ENCODE measurements at regions not wholly inside any gene's neighbourhood (a gene's known extent, or its start where the extent isn't known, plus 50 kb on each side); places are given as distances from the start of the nearest gene placed in this dataset.

DNA sequence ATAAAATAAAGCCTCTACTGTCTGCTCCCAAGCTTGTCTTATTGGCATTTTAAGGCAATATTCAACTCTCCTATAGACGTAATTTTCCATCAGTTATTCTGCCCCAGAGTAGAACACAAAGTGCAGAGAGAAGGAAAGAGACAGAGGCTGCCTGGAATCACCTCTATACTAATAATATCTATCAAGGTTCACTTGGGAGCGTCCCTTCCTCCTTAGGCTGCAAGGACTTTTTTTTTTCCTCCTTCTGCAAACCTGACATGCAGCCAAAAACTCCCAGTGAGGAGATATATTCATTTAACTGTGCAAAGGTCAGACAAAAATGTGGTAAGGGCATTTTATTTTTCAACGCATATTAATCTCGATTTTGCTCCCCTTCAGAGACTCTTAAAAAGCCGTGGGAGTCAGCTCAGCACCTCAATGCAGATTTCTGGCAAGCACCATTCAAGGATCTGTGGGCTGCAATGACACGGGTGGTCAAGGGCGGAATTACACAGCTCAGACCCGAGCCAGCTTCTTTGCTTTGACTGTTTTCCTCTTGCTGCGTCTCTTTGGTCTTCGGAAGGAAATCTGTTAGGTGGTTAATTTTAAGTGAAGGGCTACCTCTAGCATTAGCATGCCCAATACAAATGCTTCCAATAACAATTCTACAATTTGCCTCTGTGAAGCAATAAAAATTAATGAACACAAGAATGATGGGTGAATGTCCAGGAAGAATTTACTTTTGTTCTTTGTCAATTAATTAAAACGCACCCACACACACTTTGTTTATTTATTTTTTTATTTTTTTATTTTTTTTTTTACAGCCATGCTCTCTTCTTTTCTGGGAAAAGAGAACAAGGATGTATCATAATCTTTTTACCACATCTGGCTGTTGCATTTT, 587.7 kb upstream of the GRAMD2B start:
- TF ChIP-seq, protein P1, sequence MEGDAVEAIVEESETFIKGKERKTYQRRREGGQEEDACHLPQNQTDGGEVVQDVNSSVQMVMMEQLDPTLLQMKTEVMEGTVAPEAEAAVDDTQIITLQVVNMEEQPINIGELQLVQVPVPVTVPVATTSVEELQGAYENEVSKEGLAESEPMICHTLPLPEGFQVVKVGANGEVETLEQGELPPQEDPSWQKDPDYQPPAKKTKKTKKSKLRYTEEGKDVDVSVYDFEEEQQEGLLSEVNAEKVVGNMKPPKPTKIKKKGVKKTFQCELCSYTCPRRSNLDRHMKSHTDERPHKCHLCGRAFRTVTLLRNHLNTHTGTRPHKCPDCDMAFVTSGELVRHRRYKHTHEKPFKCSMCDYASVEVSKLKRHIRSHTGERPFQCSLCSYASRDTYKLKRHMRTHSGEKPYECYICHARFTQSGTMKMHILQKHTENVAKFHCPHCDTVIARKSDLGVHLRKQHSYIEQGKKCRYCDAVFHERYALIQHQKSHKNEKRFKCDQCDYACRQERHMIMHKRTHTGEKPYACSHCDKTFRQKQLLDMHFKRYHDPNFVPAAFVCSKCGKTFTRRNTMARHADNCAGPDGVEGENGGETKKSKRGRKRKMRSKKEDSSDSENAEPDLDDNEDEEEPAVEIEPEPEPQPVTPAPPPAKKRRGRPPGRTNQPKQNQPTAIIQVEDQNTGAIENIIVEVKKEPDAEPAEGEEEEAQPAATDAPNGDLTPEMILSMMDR (IDR thresholded peaks at IDR 0.05; ENCODE audit: control insufficient read depth, extremely low read depth, insufficient read depth) = peak; percentile 31
- no peak overlapping the region for H3K4me3 ChIP-seq (ENCODE audit: low read depth, low read length)
- DNase-seq (ENCODE audit: low read depth) = peak; percentile 1

DNA sequence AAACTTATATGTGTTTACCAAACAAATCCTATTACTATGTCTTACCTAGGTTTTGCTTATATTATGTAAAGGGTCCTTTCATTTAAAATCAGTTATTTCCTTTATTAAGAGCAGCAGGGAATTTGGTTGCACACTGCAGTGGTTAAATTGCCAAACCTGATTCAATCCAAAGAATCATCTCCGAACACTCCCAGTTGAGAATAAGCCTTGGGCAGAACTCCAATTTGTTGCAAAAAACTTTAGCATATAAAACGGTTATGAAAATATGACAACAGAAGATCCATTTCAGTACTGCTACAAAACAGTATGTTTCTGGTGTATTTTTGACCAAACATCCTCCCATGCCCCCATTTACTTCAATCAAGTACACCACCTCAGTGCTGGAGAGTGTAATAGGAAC, 587.0 kb upstream of the GRAMD2B start:
- no peak overlapping the region for H3K4me3 ChIP-seq (ENCODE audit: low read depth, low read length)
- no peak for DNase-seq (ENCODE audit: low read depth)
- TF ChIP-seq, protein P1 (IDR thresholded peaks at IDR 0.05; ENCODE audit: control insufficient read depth, extremely low read depth, insufficient read depth) = no peak

DNA sequence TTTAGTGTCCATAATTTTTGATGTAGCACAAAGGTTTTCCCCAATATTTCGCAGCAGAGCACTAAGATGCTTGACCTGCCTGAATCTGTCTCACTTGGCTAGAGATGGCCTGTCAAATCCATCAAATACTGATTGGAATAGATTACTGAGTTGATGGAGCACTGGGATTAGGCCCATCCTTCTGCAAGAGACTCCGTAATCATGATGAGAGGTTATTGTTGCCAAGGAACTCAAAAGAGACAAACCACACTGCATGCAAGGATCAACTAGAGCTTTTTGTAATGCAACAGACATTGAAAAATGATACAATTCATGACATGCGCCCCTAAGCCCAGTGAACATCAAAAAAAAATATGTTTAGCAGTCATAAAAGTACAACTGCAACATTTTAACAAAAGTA, 585.3 kb upstream of the GRAMD2B start:
- no peak overlapping the region for H3K4me3 ChIP-seq (ENCODE audit: low read depth, low read length)
- TF ChIP-seq, protein P1 (IDR thresholded peaks at IDR 0.05; ENCODE audit: control insufficient read depth, extremely low read depth, insufficient read depth) = no peak
- no peak for DNase-seq (ENCODE audit: low read depth)

DNA sequence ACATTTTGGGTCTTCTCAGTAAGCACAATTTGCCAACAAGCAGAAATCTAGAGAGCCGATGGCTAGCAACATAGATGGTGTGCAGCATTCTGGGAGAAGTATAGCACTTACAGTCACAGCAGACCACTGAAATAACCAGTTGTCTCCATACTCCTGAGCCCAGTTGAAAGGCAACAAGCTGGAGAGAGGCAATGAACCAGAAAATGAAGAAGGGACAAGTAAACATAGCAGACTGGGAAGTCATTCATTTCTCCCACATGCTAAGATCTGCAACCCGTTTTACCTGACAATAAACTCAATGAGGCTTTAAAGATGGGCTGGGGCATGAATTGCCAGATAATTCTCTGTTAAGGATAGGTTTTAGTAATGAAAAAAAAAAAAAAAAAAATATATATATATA, 575.6 kb upstream of the GRAMD2B start:
- no peak for DNase-seq (ENCODE audit: low read depth)
- TF ChIP-seq, protein P1 (IDR thresholded peaks at IDR 0.05; ENCODE audit: control insufficient read depth, extremely low read depth, insufficient read depth) = no peak
- no peak overlapping the region for H3K4me3 ChIP-seq (ENCODE audit: low read depth, low read length)

DNA sequence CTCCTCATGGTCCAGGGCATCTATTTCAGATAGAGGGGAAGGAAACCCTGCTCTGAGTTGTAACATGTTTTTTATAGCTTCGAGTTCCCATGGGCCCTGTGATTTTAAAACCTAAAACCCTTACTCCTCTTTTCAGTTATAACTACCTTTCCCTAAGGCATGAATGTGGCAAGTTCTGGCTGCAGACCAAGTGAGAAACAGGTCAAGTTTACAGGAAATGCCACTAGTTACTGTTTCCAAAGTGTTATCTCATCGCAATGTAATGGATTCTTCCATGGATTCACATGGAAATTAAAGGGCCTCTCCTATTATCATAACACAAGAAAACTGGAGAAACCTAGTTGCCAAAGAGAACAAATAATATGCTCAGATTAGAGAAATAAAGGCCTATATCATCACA, 574.5 kb upstream of the GRAMD2B start:
- TF ChIP-seq, protein P1 (IDR thresholded peaks at IDR 0.05; ENCODE audit: control insufficient read depth, extremely low read depth, insufficient read depth) = no peak
- no peak overlapping the region for H3K4me3 ChIP-seq (ENCODE audit: low read depth, low read length)
- DNase-seq (ENCODE audit: low read depth) = no peak

DNA sequence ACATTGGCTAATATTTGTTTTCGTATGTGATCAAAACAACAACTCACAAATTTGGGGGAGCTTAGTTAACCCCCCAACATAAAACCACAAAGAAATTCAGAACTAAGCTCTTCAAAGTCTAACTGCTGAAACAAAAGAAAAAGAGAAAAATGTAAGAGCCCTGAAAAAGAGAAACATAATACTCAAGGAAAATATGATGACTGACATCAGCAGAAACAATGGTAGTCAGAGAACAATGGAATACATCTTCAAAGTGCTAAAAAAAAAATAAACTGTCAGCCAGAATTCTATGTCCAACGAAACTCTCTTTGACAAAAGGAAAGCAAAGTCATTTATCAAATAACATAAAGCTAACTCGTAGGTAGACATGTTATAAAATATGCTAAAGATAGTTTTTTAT, 566.3 kb upstream of the GRAMD2B start:
- DNase-seq (ENCODE audit: low read depth) = no peak
- TF ChIP-seq, protein P1 (IDR thresholded peaks at IDR 0.05; ENCODE audit: control insufficient read depth, extremely low read depth, insufficient read depth) = no peak

DNA sequence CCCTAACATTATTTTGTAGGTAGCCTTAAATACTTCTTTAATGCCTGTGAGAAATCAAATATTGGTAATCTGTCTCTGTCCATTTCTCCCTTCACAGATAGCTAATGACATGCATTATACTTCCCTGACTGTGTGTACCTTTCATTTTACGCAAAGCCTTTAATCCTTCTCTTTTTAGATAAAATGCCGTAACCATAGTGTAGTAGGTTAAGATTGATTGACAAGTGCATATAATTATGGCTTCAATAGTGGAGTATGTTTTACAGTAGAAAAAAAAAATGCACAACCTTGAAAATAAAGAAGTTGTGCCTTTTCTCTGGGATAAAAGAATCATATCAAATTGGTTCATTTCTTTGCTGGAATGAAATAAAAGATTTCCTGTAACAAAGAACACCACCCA, 559.6 kb upstream of the GRAMD2B start:
- no peak for DNase-seq (ENCODE audit: low read depth)
- TF ChIP-seq, protein P1 (IDR thresholded peaks at IDR 0.05; ENCODE audit: control insufficient read depth, extremely low read depth, insufficient read depth) = no peak
- no peak overlapping the region for H3K4me3 ChIP-seq (ENCODE audit: low read depth, low read length)

More for the DNA sequence above, 566.3 kb upstream of the GRAMD2B start:
- no peak overlapping the region for H3K4me3 ChIP-seq (ENCODE audit: low read depth, low read length)

Data from LNCaP clone FGC (cell line).